H9 (cell line): ENCODE measurements at regions not wholly inside any gene's neighbourhood (a gene's known extent, or its start where the extent isn't known, plus 50 kb on each side); places are given as distances from the start of the nearest gene placed in this dataset.
A peak's percentile ranks its signal among the peaks of the same experiment; 100 is the strongest.

Experiments used
- DNase-seq: peaks from one replicate; pipeline ENCODE4 v3.0.0-alpha.2; 2017
- H2AFZ ChIP-seq: one replicate; pipeline ENCODE4 v1.6.1; 2013; ENCODE audit warnings: mild to moderate bottlenecking, low read length, control low read depth, moderate library complexity
- H2AK5ac ChIP-seq: 2 replicates; pipeline ENCODE4 v1.6.1; 2013; ENCODE audit warnings: low read length, control low read depth, mixed read lengths; ENCODE audit not compliant: insufficient read length
- H2BK120ac ChIP-seq: one replicate; pipeline ENCODE4 v1.6.1; 2013; ENCODE audit warnings: low read depth, mild to moderate bottlenecking, low read length, control low read depth, inconsistent platforms; ENCODE audit not compliant: poor library complexity, severe bottlenecking
- H2BK12ac ChIP-seq: 2 replicates; pipeline ENCODE4 v1.6.1; 2013; ENCODE audit warnings: low read length, control low read depth, mixed read lengths, low read depth; ENCODE audit not compliant: insufficient read length
- H2BK15ac ChIP-seq: 2 replicates; pipeline ENCODE4 v1.6.1; 2013; ENCODE audit warnings: low read depth, low read length, control low read depth
- H2BK20ac ChIP-seq: one replicate; pipeline ENCODE4 v1.6.1; 2013; ENCODE audit warnings: low read depth, mild to moderate bottlenecking, low read length, control low read depth, inconsistent platforms; ENCODE audit not compliant: poor library complexity, severe bottlenecking
- H2BK5ac ChIP-seq: 2 replicates; pipeline ENCODE4 v1.6.1; 2013; ENCODE audit warnings: low read length, control low read depth, mixed read lengths; ENCODE audit not compliant: insufficient read length
- H3K14ac ChIP-seq: 2 replicates; pipeline ENCODE4 v1.6.1; 2013; ENCODE audit warnings: low read length, control low read depth; ENCODE audit not compliant: insufficient read depth
- H3K18ac ChIP-seq: 2 replicates; pipeline ENCODE4 v1.6.1; 2013; ENCODE audit warnings: low read depth, mild to moderate bottlenecking, mixed read lengths, low read length, control low read depth; ENCODE audit not compliant: insufficient read length
- H3K23ac ChIP-seq: 2 replicates; pipeline ENCODE4 v1.6.1; 2013; ENCODE audit warnings: low read length, control low read depth, mixed read lengths, low read depth; ENCODE audit not compliant: insufficient read length
- H3K23me2 ChIP-seq: 2 replicates; pipeline ENCODE4 v1.6.1; 2013; ENCODE audit warnings: low read depth, mild to moderate bottlenecking, mixed read lengths, low read length, control low read depth; ENCODE audit not compliant: insufficient read length, poor library complexity, severe bottlenecking
- H3K27ac ChIP-seq: 2 replicates; pipeline ENCODE4 v1.5.1; 2013; ENCODE audit warnings: low read length, control low read depth, mixed read lengths, low read depth; ENCODE audit not compliant: insufficient read length
- H3K27me3 ChIP-seq: 2 replicates; pipeline ENCODE4 v1.6.1; 2013; ENCODE audit warnings: low read length, control low read depth, inconsistent platforms; ENCODE audit not compliant: insufficient read depth
- H3K4ac ChIP-seq: 2 replicates; pipeline ENCODE4 v1.6.1; 2013; ENCODE audit warnings: low read depth, mild to moderate bottlenecking, control low read depth, inconsistent platforms, low read length, moderate library complexity
- H3K4me1 ChIP-seq: 2 replicates; pipeline ENCODE4 v1.6.1; 2013; ENCODE audit warnings: low read length, control low read depth, inconsistent platforms; ENCODE audit not compliant: insufficient read depth
- H3K4me2 ChIP-seq: 2 replicates; pipeline ENCODE4 v1.6.1; 2013; ENCODE audit warnings: low read length, control low read depth, mixed read lengths; ENCODE audit not compliant: insufficient read length, insufficient read depth
- H3K56ac ChIP-seq: 2 replicates; pipeline ENCODE4 v1.6.1; 2013; ENCODE audit warnings: low read depth, mild to moderate bottlenecking, mixed read lengths, low read length, control low read depth; ENCODE audit not compliant: insufficient read length
- H3K79me1 ChIP-seq: 2 replicates; pipeline ENCODE4 v1.6.1; 2013; ENCODE audit warnings: low read depth, mild to moderate bottlenecking, moderate library complexity, low read length, control low read depth, inconsistent platforms; ENCODE audit not compliant: insufficient read depth, poor library complexity, severe bottlenecking
- H3K79me2 ChIP-seq: 2 replicates; pipeline ENCODE4 v1.6.1; 2013; ENCODE audit warnings: low read length, control low read depth, inconsistent platforms; ENCODE audit not compliant: insufficient read depth
- H3K9ac ChIP-seq: 2 replicates; pipeline ENCODE4 v1.6.1; 2013; ENCODE audit warnings: low read length, control low read depth, mixed read lengths; ENCODE audit not compliant: insufficient read length; ENCODE audit errors: extremely low read depth
- H3K9me3 ChIP-seq: one replicate; pipeline ENCODE4 v1.6.1; 2013; ENCODE audit warnings: low read depth, low read length, inconsistent platforms; ENCODE audit not compliant: control insufficient read depth
- H3T11ph ChIP-seq: one replicate; pipeline ENCODE4 v1.6.1; 2013; ENCODE audit warnings: mild to moderate bottlenecking, low read length, control low read depth, inconsistent platforms
- H4K20me1 ChIP-seq: one replicate; pipeline ENCODE4 v1.6.1; 2013; ENCODE audit not compliant: control insufficient read depth, insufficient read length, insufficient read depth
- H4K5ac ChIP-seq: 2 replicates; pipeline ENCODE4 v1.6.1; 2013; ENCODE audit warnings: low read depth, mild to moderate bottlenecking, mixed read lengths, low read length, control low read depth; ENCODE audit not compliant: insufficient read length
- H4K8ac ChIP-seq: replicated peaks from 2 replicates; pipeline ENCODE4 v1.6.1; 2013; ENCODE audit warnings: low read length, control low read depth, mixed read lengths, low read depth; ENCODE audit not compliant: insufficient read length
- H4K91ac ChIP-seq: 2 replicates; pipeline ENCODE4 v1.6.1; 2013; ENCODE audit warnings: low read depth, mild to moderate bottlenecking, moderate library complexity, mixed read lengths, low read length, control low read depth; ENCODE audit not compliant: insufficient read length
- H3K27ac Mint-ChIP-seq, 3 experiments: 2 replicates in 2 of 3; 3 replicates in 1 of 3; pipeline ENCODE4 v1.8.0; 2020 to 2021; ENCODE audit warnings: mixed read lengths in 3 of 3, mild to moderate bottlenecking in 1 of 3, moderate library complexity in 1 of 3
- H3K27me3 Mint-ChIP-seq: 2 replicates; pipeline ENCODE4 v1.8.0; 2021; ENCODE audit warnings: low read depth, mild to moderate bottlenecking, moderate library complexity, mixed read lengths
- H3K36me3 Mint-ChIP-seq, 3 experiments: 2 replicates in 2 of 3; 3 replicates in 1 of 3; pipeline ENCODE4 v1.8.0; 2020 to 2021; ENCODE audit warnings: low read depth in 3 of 3, mixed read lengths in 3 of 3; ENCODE audit not compliant: insufficient read depth in 1 of 3
- H3K4me1 Mint-ChIP-seq, 2 experiments: 2 replicates each; pipeline ENCODE4 v1.8.0; 2020; ENCODE audit warnings: mixed read lengths in 2 of 2
- H3K4me3 Mint-ChIP-seq, 2 experiments: 2 replicates in 1 of 2; 3 replicates in 1 of 2; pipeline ENCODE4 v1.8.0; 2020 to 2021; ENCODE audit warnings: mild to moderate bottlenecking in 2 of 2, mixed read lengths in 2 of 2, moderate library complexity in 1 of 2
- H3K9me3 Mint-ChIP-seq, 2 experiments: 2 replicates in 1 of 2; 3 replicates in 1 of 2; pipeline ENCODE4 v1.8.0; 2020; ENCODE audit warnings: mild to moderate bottlenecking in 2 of 2, mixed read lengths in 2 of 2, moderate library complexity in 1 of 2
- WGBS: extraction: QIAGEN DNeasy Blood & Tissue Kit; methylation state at CpG from one replicate; pipeline ENCODE4 v1.1.7; 2013; ENCODE audit warnings: missing lambda C conversion rate, low lambda C conversion rate, mixed read lengths; ENCODE audit not compliant: insufficient read length; ENCODE audit errors: extremely low coverage; 5-methylcytosine and 5-hydroxymethylcytosine counted together
- TF ChIP-seq, protein P1 (sequence below): fragments of 200-600 bp; sonication (generic); conservative IDR thresholded peaks from 3 replicates; pipeline ENCODE4 v1.8.0; 2021; ENCODE audit warnings: antibody characterized with exemption, mild to moderate bottlenecking

DNA sequence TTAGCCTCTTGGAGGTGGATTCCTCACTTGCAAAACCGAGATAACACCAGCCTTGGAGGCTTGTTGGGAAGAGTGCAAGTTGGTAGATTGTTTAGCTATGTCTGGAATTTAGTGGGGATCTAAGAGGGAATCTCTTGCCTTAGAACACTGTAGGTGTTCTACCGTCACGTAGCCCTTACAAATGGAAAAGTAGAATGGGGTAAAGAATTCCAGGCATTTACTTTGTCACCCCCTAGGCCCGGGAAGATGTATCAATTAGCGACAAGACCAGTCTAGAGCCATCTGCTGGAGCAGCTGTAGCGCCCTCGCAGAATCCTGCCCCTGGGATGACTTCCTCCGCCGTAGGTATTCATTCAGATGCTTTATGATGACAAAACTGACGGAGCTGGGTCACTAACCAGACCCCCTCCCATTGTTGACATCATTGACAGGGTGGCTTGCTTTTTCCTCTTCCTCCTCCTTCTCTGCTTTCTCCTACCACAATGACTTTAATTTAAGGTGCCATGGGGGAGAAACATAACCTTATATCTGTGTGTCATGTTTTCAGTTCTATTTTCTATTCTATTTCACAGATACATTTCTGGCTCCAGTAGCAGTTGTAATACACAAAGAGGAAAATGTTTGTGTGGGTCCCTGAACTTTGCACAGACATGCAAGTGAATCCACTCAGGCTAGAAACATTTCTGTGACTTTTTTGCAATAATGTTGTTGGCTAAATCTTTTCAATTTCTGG lies 262.6 kb upstream of the LYZL1 start:
- Histone ChIP-seq H3K9ac (no peak overlapping the region), H4K20me1 (no peaks in the 10 kb centered on the region), H4K5ac (no peak overlapping the region), H2BK120ac (no peak overlapping the region), H3K4me1 (no peaks in the 10 kb centered on the region; the same call in 1 of the 2 replicates), H3K9me3 (no peaks in the 10 kb centered on the region), H2AFZ (no peak overlapping the region), H3K14ac (0 out of 2 replicates have a peak overlapping the region, but pooled peaks have one; percentile 11), H3K23me2 (no peaks in the 10 kb centered on the region), H3K4me2 (no peak overlapping the region), H4K8ac (no peak overlapping the region), H3K4ac (no peak overlapping the region), H3K79me1 (no peaks in the 10 kb centered on the region), H2AK5ac (no peak overlapping the region), H3T11ph (no peak overlapping the region), H3K56ac (no peak overlapping the region), H2BK20ac (no peak overlapping the region), H3K27me3 (no peaks in the 10 kb centered on the region; the same call in 1 of the 2 replicates), H2BK5ac (no peak overlapping the region), H2BK12ac (no peak overlapping the region), H3K23ac (no peak overlapping the region), H3K79me2 (no peaks in the 10 kb centered on the region), H3K27ac (peak overlapping the region; percentile 28), H2BK15ac (no peak overlapping the region), H3K18ac (peak overlapping the region; percentile 66), H4K91ac (peak overlapping the region; percentile 34)
- Mint-ChIP-seq H3K27me3 (peaks cover 11% of the 10 kb centered on the region), H3K9me3 (no peaks in the 10 kb centered on the region; a peak in 1 of 5 replicates), H3K4me1 (peaks cover 14 to 19% of the 10 kb centered on the region in 2 experiments), H3K4me3 (no peak overlapping the region), H3K27ac (peak overlapping the region; percentile 82 to 90 (median 86); a peak in 6 of 7 replicates), H3K36me3 (peaks cover 0 to 3% (median 0%) of the 10 kb centered on the region in 3 experiments; a peak in 2 of 7 replicates)
- no CpG with 5 or more reads among the region's 10 CpGs for WGBS
- TF ChIP-seq, protein P1, sequence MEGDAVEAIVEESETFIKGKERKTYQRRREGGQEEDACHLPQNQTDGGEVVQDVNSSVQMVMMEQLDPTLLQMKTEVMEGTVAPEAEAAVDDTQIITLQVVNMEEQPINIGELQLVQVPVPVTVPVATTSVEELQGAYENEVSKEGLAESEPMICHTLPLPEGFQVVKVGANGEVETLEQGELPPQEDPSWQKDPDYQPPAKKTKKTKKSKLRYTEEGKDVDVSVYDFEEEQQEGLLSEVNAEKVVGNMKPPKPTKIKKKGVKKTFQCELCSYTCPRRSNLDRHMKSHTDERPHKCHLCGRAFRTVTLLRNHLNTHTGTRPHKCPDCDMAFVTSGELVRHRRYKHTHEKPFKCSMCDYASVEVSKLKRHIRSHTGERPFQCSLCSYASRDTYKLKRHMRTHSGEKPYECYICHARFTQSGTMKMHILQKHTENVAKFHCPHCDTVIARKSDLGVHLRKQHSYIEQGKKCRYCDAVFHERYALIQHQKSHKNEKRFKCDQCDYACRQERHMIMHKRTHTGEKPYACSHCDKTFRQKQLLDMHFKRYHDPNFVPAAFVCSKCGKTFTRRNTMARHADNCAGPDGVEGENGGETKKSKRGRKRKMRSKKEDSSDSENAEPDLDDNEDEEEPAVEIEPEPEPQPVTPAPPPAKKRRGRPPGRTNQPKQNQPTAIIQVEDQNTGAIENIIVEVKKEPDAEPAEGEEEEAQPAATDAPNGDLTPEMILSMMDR, result peak; percentile 43; the same call in 2 of the 3 replicates
- DNase-seq, result peak; percentile 89
